Ascending aorta (tissue), 2 donors: ENCODE measurements at regions not wholly inside any gene's neighbourhood (a gene's known extent, or its start where the extent isn't known, plus 50 kb on each side); places are given as distances from the start of the nearest gene placed in this dataset.

ENCODE experiments used
- DNase-seq, 2 donors: peaks; one replicate each; pipeline ENCODE4 v3.0.0-alpha.2; 2019; ENCODE audit warnings: low spot score in 2 of 2
- H3K27ac ChIP-seq, 2 donors: fragments of 200-600 bp; sonication (generic); one replicate each; pipeline ENCODE4 v1.5.1; 2016 to 2017; ENCODE audit warnings: mild to moderate bottlenecking in 1 of 2
- H3K27me3 ChIP-seq: fragments of 200-600 bp; sonication (generic); one replicate; pipeline ENCODE4 v1.5.1; 2017
- H3K36me3 ChIP-seq, 2 donors: fragments of 200-600 bp; sonication (generic); one replicate each; pipeline ENCODE4 v1.5.1; 2016
- H3K4me1 ChIP-seq, 2 donors: fragments of 200-600 bp; sonication (generic); one replicate each; pipeline ENCODE4 v1.5.1; 2016 to 2017; ENCODE audit warnings: mild to moderate bottlenecking in 1 of 2
- H3K4me3 ChIP-seq, 2 donors: fragments of 200-600 bp; sonication (generic); one replicate each; pipeline ENCODE4 v1.5.1; 2016 to 2017; ENCODE audit warnings: mild to moderate bottlenecking in 1 of 2
- H3K9me3 ChIP-seq, 2 donors: fragments of 200-600 bp; sonication (generic); one replicate each; pipeline ENCODE4 v1.5.1; 2016
- intact Hi-C: fragments of 100-400 bp; cut with DNase I; formaldehyde crosslinking; loops from one replicate; pipeline ENCODE4 v1.15.1; 2023
- TF ChIP-seq, protein P1 (sequence below), 3 experiments: fragments of 200-600 bp in 2 of 3; fragments of 450-650 bp in 1 of 3; sonication (generic) in 2 of 3; IDR thresholded peaks; one replicate each; pipeline ENCODE4 v1.5.1; 2016 to 2019; ENCODE audit warnings: antibody characterized with exemption in 3 of 3, mild to moderate bottlenecking in 1 of 3, moderate library complexity in 1 of 3

DNA sequence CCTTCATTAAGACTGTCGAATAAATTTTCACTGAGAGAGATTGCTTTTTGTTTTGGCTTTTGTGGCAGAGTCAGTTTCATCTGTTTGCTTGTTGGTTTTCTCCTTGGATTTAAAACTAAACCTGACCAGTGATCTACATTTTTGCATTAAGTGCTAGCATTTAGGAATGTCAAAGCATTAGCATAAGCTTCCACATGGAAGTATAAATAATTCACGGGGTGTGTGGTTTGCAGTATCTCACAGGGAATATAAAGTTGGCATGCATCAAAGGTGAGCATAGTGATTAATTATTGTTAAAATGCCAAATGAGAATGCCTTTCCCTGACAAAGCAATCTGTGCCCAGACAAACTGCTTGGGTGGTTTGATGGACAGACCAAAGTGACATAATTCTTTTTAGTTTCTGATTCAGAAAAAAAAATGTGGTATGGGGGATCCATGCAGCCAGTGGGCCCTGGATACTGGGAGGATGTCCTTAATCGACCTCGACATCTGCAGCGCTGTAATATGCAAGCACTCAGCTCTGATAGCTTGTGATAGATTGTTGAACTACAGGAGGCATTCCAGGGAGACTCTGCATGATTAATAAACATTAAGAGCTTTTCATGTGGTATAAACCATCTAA lies 339.3 kb upstream of the POM121L12 start:
- no peaks in the 10 kb centered on the region for H3K4me1 ChIP-seq
- no peak for DNase-seq
- H3K27ac ChIP-seq = no peak overlapping the region
- H3K36me3 ChIP-seq = no peaks in the 10 kb centered on the region
- no peaks in the 10 kb centered on the region for H3K27me3 ChIP-seq
- H3K9me3 ChIP-seq = no peaks in the 10 kb centered on the region
- TF ChIP-seq, protein P1, sequence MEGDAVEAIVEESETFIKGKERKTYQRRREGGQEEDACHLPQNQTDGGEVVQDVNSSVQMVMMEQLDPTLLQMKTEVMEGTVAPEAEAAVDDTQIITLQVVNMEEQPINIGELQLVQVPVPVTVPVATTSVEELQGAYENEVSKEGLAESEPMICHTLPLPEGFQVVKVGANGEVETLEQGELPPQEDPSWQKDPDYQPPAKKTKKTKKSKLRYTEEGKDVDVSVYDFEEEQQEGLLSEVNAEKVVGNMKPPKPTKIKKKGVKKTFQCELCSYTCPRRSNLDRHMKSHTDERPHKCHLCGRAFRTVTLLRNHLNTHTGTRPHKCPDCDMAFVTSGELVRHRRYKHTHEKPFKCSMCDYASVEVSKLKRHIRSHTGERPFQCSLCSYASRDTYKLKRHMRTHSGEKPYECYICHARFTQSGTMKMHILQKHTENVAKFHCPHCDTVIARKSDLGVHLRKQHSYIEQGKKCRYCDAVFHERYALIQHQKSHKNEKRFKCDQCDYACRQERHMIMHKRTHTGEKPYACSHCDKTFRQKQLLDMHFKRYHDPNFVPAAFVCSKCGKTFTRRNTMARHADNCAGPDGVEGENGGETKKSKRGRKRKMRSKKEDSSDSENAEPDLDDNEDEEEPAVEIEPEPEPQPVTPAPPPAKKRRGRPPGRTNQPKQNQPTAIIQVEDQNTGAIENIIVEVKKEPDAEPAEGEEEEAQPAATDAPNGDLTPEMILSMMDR (IDR thresholded peaks at IDR 0.05) = no peak
- no peak overlapping the region for H3K4me3 ChIP-seq
- intact Hi-C loops = no loop called here

DNA sequence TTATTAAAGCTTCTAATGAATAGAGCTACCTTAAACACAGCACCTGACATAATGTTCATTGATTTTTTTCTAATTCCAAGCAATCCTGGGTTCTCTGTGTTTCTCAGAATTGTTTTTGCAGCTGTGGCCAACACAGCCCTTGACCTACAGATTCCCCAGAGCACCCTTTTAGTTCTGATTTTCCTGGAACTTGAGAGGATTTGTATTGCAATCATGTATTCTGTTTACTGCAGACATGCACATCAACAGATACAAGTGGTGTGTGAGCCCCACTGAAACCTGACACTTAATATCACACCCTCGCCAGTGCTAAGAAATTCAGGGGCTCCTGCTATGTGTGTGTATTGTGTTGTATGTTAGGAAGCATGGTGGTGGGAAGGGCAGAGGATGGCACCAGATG lies 344.2 kb upstream of the POM121L12 start:
- H3K4me3 ChIP-seq = no peak overlapping the region
- no peaks in the 10 kb centered on the region for H3K36me3 ChIP-seq
- intact Hi-C loops = no loop called here

DNA sequence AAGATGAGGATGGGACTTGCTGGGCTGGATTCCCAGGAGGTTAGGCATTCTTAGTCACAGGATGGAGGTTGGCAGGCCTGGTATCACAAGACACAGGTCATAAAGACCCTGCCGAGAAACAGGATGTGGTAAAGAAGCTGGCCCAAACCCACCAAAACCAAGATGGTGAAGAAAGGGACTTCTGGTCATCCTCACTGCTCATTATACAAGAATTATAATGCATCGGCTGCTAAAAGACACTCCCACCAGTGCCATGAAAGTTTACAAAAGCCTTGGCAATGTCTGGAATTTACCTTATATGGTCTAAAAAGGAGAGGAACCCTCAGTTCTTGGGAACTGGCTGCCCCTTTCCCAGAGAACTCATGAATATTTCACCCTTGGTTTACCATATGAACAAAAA lies 345.5 kb upstream of the POM121L12 start:
- Histone ChIP-seq H3K27ac (no peak overlapping the region), H3K4me1 (no peaks in the 10 kb centered on the region), H3K36me3 (no peaks in the 10 kb centered on the region), H3K9me3 (no peaks in the 10 kb centered on the region), H3K4me3 (no peak overlapping the region), H3K27me3 (no peaks in the 10 kb centered on the region)
- DNase-seq = no peak
- intact Hi-C loops = no loop called here
- TF ChIP-seq, protein P1 (IDR thresholded peaks at IDR 0.05) = no peak

More for the DNA sequence above, 344.2 kb upstream of the POM121L12 start:
- DNase-seq = no peak
- Histone ChIP-seq H3K4me1 (no peaks in the 10 kb centered on the region), H3K27ac (no peak overlapping the region), H3K27me3 (no peaks in the 10 kb centered on the region), H3K9me3 (no peaks in the 10 kb centered on the region)
- TF ChIP-seq, protein P1 (IDR thresholded peaks at IDR 0.05) = no peak

DNA sequence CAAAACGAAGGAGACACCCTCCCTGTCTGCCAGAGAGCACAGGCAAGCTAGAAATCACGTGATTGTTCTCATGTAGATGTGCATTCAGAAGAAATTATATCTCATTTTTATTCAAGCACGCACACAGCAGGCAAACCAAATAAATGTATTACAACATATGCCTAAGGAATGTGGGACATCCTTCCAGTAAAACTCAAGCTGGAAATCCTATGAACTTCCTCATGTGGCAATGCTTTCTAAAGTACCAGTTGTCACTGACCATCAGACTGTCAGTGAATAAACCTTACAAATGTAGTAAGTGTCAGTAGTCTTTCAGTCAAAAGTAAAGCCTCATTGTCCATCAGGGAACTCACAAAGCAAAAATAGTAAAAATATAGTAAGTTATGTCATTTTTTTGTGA lies 350.1 kb upstream of the POM121L12 start:
- Histone ChIP-seq H3K36me3 (no peaks in the 10 kb centered on the region), H3K4me1 (no peaks in the 10 kb centered on the region), H3K27ac (no peak overlapping the region), H3K9me3 (no peaks in the 10 kb centered on the region), H3K4me3 (no peak overlapping the region), H3K27me3 (no peaks in the 10 kb centered on the region)
- TF ChIP-seq, protein P1 (IDR thresholded peaks at IDR 0.05) = no peak
- intact Hi-C loops = no loop called here
- DNase-seq = no peak

DNA sequence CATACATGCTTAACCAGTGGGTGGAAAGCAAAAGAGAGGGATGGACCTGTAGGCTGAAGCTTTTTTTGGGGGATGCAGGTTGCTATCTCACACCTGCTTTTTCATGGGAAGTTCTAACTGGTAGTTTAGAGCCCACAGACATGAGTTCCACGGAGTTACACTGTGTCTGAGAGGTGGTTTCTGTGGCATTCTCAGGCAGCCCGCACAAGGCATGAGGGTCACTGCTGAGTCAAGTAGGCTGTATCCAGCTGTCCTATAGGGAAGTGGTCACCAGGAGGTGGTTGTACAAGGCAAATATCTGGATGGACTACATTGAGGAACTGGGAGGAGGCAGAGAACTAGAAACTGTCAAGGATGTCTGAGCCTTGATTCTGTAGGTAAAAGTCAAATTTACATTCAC lies 351.0 kb upstream of the POM121L12 start:
- Histone ChIP-seq H3K4me3 (no peak overlapping the region), H3K27ac (no peak overlapping the region), H3K27me3 (no peaks in the 10 kb centered on the region), H3K4me1 (no peaks in the 10 kb centered on the region), H3K36me3 (no peaks in the 10 kb centered on the region), H3K9me3 (peaks cover 0 to 4% of the 10 kb centered on the region in 2 donors)
- DNase-seq = no peak
- intact Hi-C loops = no loop called here
- TF ChIP-seq, protein P1 (IDR thresholded peaks at IDR 0.05) = no peak

DNA sequence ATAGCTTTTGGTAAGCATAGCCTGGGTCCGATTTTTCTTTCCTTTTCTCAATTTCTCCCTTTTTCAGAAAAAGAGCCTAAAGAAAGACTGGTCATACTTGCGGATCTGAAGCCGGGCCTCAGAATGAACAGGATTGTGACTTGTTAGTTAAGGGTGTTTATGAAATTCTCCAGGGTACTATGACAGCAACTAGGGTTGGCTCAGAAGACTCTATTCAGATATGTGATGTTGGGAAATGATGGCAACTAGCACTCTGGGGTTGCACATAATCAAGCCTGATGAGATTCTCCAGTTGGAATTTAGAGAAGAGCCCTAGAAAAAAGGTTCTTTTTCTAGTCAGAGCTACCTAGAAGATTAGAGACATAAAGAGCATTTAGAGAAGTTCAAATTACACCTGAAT lies 352.4 kb upstream of the POM121L12 start:
- intact Hi-C loops = no loop called here
- Histone ChIP-seq H3K9me3 (peaks cover 0 to 4% of the 10 kb centered on the region in 2 donors), H3K36me3 (no peaks in the 10 kb centered on the region), H3K4me3 (no peak overlapping the region), H3K4me1 (no peaks in the 10 kb centered on the region), H3K27me3 (no peaks in the 10 kb centered on the region), H3K27ac (no peak overlapping the region)
- no peak for DNase-seq
- TF ChIP-seq, protein P1 (IDR thresholded peaks at IDR 0.05) = no peak
